GM18511 (cell line): ENCODE measurements at regions not wholly inside any gene's neighbourhood (a gene's known extent, or its start where the extent isn't known, plus 50 kb on each side); places are given as distances from the start of the nearest gene placed in this dataset.

ENCODE experiments used
- ATAC-seq: cut with Tn5 transposase; IDR thresholded peaks from one replicate; pipeline ENCODE4 v1.9.1; 2021; ENCODE audit warnings: mild to moderate bottlenecking, moderate library complexity; ENCODE audit not compliant: unreplicated experiment

GRCh38 chr6:132972254-132972653 is 157.9 kb downstream of the RPS12 start:
- ATAC-seq, result no peak

- ATAC-seq, result no peak
Measured at GRCh38 chr6:132972971-132973370, 158.6 kb downstream of the RPS12 start.

DNA sequence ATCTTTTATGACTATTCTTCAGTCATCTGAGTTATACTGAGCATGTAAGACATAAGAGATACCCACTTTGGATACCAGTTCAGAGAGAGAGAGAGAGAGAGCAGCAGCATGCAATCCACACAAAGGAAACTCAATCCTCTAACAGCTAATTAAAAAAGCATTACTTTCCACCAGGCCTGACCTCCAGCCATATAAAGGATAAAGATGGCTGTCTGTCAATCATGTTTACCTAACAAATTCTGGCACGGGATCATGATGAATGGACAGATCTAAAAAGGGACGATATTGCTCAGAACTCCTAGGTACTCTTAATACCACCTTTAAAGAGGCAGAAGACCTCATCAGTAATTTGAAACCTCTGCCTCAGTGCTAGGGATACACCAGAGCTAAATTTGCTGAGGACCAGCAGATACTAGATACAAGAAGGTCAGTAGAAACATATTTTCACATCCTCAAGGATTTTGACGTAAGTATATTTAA is 159.2 kb downstream of the RPS12 start:
- no peak for ATAC-seq

DNA sequence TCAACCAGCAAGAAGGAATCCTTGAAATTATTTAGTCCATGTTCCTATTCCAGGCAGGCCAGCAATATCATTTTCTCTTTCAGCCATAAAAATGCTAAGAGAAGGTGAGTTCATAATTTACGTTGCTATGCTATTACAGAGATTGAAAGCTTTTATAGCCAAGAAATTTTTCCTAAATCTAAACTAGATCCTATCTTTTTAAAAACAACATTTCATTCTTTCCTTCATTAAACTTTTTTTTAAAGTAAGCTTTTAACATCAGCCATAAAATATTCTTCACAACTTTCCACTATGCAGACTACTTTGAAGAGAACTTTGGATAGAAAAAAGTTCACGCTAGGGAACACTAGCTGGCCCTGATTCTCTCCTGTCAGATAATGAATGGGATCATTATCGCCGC is 159.8 kb downstream of the RPS12 start:
- ATAC-seq, result no peak

DNA sequence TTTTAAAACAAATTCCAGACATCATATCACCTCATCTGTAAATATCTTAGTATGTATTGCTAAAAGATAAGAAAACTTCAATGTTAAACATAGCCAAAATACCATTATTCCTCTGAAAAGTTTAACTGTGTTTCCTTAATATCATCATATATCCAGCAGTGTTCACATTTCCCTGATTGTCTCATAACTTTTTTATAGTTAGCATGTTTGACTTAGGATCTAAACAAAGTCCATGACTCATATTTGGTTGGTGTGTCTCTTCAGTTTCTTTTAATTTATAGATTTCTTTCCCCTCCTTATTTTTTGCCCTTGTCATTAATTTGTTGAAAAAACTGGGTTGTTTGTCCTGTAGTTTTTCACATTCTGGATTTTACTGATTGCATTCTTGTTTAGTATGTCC is 163.0 kb downstream of the RPS12 start:
- no peak for ATAC-seq

DNA sequence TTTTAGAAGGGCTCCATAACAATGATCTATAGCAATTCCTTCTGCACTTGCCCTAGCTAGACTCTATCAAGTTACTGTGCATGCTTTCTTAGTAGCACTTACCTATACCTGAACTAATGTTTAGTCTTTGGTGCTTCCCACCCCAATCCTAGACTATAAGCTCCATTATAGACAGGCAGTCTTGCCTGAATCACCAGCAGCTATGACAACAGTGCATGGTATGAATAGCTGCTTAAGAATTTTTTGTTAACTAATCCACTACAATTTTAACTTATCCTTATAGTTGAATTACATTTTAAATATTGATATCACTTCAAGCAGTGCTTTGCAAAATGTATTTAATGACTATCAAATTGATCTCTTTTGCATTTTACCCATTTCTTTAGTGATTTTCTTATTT is 164.3 kb downstream of the RPS12 start:
- no peak for ATAC-seq

- ATAC-seq, result no peak
Measured at GRCh38 chr6:132993738-132994137, 179.4 kb downstream of the RPS12 start.

GRCh38 chr6:132995009-132995408 is 180.6 kb downstream of the RPS12 start:
- ATAC-seq, result no peak

DNA sequence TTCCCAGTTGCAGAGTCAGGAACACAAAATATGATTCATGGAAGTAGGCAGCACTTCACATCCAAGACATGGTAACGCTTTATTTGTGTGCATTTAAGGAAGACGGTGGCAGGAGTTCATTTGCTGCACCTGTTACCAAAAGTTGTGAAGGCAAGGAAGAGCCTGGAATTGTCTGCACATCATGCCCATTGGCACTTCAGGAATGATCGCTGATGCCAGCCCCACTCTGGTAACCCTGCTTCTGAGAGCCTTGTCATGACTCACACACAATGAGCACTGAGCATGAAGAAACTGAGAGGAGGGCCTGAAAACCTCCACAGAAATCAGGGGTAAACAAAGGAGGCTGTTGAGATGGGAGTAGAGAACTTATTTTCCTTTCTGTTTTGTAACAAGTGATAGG is 181.1 kb downstream of the RPS12 start:
- ATAC-seq, result no peak

DNA sequence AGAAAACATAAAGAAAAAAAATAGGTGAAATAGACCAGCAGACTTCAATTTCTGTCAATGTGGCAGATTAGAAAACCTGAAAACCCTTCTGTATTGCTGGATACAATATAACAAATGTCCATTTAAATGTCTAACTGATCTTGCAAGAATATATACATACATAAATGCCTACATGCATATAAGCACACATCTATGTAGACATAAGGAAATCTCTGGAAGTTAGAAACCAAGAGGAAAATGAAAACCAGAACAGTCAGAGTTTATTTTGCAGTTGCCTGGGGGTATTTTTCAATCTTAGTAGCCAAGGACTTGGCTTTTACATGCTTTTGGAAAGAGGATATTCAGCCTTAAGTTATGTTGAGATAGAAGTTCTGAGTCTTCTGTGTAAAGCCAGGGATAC is 184.0 kb downstream of the RPS12 start:
- ATAC-seq, result no peak

- ATAC-seq, result no peak
Measured at GRCh38 chr6:133001040-133001565, 186.7 kb downstream of the RPS12 start.

GRCh38 chr6:133004304-133004884 is 190.0 kb downstream of the RPS12 start:
- no peak for ATAC-seq

GRCh38 chr6:133012774-133013173 is 198.4 kb downstream of the RPS12 start:
- no peak for ATAC-seq

GRCh38 chr6:133016631-133017030 is 202.3 kb downstream of the RPS12 start:
- no peak for ATAC-seq

DNA sequence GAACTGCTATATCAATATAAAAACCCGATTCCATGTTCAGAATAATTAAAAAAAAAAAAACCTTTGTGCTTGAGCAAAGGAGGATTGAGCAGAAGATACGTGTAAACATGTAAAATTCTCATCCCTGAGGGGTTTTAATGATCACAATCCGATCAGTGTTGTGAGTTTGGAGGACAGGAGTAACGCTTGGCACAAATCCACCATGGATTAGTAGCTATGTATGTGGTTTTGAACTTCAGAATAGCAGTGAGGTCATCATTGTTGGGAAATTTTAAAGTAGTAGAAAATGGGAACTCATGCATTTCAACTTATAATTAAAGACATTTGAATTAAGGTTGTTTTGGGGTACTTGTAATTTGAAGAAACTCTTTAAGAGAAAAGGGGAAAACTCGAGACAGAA is 203.2 kb downstream of the RPS12 start:
- no peak for ATAC-seq

DNA sequence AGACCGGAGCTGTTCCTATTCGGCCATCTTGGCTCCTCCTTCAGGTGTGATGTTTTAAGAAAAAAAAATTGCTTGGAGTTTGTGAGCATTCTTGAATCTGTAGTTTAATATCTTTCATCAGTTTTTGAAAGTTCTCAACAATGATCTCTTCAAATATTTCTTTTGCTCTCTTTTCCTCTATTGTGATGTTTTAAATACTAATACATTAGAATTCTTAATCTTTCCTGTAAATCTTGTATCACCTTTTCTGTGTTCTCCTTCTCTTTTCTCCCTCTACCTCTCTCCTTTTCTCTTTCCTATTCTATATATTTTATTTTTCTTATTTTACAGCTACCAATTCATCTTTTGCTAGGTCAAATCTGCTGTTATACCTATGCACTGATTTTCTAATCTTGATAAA is 212.3 kb downstream of the RPS12 start:
- ATAC-seq, result no peak

DNA sequence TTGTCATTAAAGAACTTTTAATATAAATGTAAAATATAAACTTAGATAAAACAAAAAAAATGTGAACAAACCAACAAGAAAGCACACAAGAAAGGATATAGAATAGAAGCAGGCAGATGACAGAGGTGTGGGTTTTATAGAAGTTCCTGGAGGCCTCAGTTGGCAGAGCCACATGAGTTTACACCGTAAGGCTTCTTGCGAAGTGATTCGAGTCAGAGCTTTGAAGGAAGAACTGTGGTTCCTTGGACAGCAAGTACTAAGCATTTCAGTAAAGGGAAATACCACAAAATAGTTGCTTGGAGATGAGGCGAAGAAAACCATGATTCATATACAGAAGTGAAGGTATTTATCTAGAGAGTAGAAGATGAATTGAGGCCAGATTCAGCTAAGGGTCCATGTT is 207.9 kb upstream of the EYA4 start:
- no peak for ATAC-seq

GRCh38 chr6:133034509-133035206 is 206.5 kb upstream of the EYA4 start:
- ATAC-seq, result no peak

GRCh38 chr6:133040094-133040802 is 200.9 kb upstream of the EYA4 start:
- ATAC-seq, result no peak

DNA sequence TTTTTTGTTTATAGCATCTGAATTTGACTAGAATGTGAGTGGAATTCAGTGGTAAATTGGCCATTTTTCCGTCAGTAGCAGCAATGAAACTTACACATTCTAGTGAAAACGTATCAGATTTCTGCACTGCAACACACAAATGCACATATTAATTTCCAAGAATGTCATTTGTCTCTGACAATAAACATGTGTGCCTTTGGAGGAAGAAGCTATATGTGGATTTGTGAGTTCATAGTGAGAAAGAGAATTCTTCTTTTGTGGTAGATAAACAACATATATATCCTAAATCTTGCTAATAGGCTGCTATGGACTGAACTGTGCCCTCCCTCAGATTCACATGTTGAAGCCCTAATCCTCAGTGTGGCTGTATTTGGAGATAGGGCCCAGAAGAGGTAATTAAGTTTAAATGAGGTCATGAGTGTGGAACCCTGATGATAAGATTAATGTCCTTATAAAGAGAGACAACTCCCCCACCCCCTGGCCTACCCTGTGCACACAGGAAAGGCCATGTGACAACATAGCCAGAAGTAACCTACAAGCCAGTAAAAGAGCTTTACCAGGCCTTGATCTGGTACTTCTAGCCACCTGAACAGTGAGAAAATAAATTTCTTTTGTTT is 200.2 kb upstream of the EYA4 start:
- no peak for ATAC-seq

DNA sequence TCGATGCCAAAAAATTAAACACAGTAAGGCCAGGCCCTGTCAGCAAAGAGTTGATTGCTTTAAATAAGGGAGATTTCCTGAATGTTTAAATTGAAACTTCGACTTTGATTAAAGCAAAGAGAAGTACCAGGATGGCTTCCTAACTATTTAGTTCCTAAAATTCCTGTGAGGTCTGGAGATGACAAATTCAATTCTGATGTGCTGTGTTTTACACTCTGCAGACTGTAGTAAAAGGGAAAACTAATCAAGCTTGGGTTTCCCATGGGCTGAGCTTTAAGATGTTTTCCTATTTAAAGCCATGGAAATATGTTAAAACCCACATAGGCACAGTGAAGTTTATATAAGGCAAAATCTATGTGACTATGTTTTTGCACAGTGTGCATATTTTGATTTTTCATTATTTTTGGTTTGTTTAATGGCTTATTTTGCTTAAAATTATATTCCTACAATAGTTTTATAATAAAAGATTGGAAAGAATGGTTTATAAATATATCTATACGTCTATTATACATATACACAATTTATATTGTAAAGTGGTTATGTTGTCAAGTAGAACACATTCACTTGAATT is 198.5 kb upstream of the EYA4 start:
- ATAC-seq, result no peak
